NCI-H460 (cell line): ENCODE measurements at regions not wholly inside any gene's neighbourhood (a gene's known extent, or its start where the extent isn't known, plus 50 kb on each side); places are given as distances from the start of the nearest gene placed in this dataset.
"Not testable (repeated sequence)": the region's sequence is repeated elsewhere in the genome, so short reads cannot be mapped to it uniquely, and the experiment has no call there.

ENCODE experiments used
- DNase-seq: peaks from one replicate; pipeline ENCODE4 v3.0.0-alpha.2; 2016; ENCODE audit warnings: low read depth; ENCODE audit errors: extremely low read depth

DNA sequence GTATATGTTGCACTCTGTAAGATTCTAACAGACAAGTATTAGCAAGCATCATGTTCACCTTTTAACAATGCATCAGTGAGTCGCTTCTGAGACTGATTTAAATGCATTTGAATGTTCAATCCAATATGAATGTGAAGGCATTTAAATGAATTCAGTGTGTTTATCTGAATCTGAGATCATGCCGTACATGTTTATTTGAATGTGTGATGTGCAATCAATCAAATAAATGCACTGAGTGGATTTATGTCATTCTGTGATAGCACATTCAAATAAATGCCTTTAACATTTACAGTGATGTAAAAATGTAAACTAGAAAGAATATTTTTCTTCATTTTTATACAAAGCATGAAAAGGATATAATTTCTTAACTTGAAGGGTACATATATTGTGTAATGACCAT lies 1063.5 kb upstream of the NUDT12 start:
- no peak for DNase-seq

DNA sequence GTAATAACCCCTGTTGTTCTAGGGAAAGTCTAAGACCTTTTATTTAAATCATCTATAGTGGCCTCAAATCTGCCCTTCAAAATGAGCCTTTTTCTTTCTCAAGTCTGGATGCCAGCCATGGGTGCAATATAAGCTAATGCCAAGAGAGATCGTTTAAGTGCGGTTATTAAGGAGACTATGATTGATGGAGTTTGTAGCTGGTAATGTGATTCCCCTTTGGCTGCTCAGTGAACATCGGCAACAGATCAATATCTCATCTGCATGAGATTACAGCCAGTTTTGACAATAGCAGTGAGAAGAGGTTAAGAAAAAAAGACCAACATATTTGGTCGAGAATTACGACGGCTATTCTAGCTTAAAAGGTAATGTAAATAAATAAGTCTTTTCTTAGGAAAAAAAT lies 1049.4 kb upstream of the NUDT12 start:
- DNase-seq = no peak

DNA sequence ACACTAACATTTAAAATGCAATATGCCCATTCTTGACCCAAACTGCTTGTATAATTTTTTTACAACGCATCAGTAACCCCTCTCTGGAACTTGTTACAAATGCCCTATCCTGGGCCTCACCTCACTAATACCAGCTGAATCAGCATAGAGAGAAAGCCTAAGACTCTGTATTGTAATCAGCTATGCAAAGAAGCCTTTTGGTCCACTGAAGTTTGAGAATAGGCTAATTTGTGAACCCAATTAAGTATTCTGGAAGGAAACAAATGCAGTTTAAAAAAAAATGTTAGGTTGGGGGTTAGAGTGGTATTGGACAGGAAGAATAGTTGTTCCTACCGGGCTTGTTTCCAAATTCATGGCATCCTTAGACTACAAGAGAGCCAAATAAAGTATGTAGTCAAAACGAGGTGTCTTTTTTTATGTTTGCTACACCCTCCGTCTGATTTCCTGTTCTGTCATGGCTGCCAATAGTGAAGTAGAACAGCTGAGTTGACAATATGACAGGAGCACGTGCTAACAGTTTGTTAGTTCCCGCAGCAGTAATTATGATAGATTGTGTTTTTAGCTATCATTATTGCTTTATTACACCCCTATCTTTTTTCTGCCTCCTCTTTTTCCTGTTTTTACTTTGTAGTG lies 1048.7 kb upstream of the NUDT12 start:
- no peak for DNase-seq

DNA sequence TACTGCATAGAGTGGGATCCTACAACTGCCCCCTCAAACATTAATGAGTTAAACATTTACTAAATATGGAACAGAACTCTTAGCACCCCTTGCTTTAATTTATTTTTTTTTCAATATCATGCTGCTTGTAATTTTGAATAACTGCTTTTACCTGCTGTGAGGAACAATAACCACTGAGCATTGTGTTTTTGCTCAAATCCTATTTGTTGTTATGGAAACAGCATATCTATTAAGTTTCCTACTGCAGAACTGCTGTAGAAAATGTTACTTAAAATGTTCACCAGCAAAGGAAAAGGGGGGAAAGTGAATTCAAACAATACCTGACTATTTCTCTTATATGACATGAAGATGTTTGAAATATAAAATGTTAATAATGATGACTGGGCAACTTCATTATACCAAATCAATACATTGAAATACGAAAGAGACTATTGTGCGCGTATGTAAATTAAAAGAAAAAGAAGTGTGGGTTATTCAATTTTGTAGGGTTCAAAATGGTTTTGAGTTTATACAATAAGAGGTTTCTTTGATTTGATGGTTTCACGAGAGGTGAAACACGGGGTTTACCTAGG lies 1043.8 kb upstream of the NUDT12 start:
- no peak for DNase-seq

DNA sequence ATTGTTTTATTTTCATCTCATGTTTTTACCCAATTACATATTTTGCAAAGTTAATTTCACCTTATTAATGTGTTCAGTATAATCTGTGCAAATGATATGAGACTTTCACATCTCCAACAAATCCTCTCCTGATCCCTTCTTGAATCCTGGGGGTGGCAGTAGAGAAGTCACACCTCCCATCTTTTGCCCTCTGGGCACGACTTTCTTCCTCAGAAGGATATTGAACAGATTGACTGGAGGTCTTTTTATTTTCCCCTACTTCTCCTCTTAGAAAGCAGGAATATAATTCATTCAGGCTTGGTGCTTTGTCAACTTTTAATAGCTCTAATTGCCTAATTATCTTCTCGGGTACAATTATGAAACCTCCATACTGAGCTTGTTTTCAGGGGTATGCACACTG lies 1037.1 kb upstream of the NUDT12 start:
- no peak for DNase-seq

DNA sequence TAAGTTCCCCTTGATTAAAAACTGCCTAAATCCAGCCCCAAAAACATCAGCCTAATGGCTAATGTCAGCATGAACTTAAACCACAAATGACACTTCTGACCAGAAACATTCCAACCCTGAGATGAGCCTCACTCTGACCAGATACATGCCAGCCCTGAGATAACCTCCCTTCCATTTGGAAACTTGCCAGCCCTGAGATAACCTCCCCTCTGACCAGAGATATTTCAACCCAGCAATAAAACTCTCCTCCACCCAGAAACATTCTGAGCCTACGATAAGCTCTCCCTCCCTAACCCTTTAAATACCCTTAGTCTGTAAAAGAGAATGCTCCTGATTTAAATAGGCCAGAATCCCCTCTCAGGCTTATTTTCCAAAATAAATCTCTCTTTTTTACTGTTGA lies 1035.7 kb upstream of the NUDT12 start:
- no peak for DNase-seq

DNA sequence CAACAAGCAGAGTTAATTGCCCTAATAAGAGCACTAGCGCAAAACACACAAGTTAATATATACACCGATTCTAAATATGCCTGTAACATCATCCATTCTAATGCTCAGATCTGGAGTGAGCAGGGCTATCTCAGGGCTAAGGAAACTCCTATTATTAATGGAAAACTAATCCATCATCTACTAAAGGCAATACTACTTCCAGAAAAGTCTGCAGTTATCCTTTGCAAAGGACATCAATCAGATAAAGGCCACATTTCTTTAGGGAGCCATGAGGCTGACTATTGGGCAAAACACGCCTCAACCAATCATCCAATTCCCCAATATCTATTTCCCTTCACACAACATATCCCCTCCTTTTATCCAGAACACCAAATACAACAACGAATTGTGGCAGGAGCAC lies 1032.3 kb upstream of the NUDT12 start:
- DNase-seq = no peak

DNA sequence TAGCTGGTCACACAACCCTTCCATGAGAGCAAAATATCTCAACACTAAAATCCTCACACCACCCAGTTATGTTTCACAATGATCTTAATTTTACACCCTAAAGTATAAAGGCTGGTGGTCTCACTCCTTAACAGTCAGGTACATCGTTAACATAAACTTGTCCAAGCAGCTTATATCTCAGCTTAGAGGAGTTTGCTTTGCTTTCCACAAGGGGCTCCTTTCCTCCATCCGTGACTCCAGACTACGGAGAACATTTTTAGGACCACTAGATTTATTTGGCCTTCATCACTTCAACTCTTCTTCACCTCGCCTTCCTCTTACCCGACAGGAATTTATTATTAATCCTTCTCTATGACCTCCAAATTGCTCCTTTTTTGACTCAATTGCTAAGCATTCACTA lies 1014.1 kb upstream of the NUDT12 start:
- DNase-seq = no peak

DNA sequence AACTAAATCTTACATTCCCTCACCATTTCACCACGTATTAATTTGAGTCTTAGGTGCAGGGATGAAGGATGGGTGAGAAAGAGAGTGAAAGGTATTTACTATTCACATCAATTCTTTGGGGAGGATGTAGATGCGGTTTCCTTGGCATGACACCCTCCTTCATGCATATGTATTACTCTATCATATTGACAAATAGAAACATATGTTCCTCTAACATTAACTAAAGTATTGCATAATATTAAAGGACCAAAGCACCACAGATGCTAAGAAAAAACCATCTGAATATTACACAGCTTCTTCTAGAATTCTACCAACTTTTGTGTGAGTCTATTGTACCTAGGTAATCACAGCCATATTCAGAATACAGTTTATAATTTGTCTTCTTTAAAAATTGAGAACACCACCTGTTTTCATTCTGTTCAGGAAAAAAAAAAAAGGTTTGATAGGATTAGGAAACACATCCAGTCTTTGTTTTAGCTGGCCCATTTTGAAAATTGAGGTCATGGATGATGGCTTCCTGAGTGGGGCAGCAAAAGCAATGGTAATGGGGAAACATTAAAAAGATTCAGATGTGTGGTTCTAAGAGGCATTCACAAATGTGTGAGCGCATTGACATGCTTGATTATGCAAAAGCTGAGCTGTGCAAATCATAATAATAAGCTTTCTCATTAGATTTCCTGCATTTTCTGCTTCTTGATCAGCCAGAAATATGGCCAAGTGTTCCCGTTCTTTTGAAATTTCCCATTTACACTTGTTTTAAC lies 1011.5 kb upstream of the NUDT12 start:
- no peak for DNase-seq

DNA sequence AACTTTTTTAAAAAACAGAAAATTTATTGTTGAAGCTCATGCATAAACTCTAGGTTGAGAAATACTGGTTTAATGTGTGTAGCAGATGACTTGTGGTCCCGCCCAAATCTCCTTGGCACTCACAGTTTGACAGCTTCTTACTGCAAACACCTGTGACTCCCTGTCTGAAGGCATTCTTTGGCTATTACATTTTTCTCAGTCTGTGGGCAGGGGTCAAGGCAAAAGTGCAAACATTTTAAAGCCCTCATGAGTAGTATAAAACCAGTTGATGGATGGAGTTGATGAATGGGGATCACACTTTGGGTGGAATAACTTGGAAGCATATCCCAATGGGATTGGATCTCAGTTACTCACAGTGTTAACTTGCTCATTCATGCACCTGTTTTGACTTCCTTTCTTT lies 1007.0 kb upstream of the NUDT12 start:
- DNase-seq = no peak

DNA sequence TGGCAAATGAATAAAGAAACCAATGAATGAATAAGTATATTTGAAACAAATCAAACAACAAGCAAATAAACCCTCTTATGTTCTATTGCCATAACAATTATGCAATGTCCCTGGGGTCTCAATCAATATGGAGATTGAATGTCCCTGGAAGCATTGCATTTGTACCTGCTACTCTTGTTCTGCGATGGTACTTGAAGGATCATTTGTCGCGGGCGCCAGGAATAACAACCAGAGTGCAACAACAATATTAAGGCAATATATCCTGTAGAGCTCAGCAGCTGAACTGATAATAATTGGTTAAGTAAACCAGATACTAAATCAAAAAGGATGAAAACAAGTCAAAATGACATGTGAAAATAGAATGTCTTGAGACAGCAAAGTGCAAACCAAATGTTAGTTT lies 1001.9 kb upstream of the NUDT12 start:
- DNase-seq = no peak

DNA sequence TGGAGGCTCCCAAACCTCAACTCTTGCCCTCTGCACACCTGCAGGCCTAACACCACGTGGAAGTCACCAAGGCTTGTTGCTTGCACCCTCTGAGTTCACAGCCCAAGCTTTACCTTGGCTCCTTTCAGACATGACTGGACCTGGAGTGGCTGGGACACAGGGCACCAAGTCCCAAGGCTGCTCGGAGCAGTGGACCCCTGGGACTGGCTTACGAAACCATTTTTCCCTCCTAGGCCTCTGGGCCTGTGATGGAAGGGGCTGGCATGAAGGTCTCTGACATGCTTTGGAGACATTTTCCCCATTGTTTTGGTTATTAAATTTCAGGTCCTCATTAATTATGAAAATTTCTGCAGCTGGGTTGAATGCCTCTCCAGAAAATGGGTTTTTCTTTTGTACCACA lies 994.4 kb upstream of the NUDT12 start:
- DNase-seq = no peak

DNA sequence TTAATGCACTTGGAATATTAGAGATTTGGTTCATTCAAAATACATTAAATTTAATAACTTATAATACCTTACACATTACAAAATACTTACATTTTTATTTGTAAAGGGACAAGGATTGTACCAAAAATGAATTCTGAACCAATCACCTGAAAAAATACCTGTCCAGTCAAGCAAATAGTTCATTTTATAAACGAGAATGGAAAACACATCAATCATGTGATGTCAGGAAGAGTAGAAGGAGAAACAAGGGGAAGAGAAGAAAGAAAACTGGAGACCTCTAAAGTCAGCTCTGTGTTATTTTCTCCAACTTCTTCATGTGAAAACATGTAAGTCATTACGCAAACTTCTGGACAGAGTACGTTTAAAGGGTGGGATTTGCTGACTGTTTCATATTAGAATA lies 989.0 kb upstream of the NUDT12 start:
- DNase-seq = no peak

DNA sequence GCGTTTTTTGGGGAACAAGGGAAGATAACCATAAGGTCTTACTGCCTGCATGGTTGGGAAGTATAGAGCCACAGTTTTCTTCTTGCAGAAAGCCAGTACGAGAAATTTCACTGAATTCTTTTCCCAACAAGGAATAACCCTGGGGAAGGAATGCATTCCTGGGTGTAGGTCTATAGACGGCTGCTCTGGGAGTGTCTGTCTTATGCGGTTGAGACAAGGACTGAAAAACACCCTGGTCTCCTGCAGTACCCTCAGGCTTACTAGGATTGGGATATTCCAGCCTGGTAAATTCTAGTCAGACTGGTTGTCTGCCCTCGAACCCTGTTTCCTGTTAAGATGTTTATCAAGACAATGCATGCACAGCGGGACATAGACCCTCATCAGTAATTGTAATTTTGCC lies 984.3 kb upstream of the NUDT12 start:
- not testable (repeated sequence) for DNase-seq

DNA sequence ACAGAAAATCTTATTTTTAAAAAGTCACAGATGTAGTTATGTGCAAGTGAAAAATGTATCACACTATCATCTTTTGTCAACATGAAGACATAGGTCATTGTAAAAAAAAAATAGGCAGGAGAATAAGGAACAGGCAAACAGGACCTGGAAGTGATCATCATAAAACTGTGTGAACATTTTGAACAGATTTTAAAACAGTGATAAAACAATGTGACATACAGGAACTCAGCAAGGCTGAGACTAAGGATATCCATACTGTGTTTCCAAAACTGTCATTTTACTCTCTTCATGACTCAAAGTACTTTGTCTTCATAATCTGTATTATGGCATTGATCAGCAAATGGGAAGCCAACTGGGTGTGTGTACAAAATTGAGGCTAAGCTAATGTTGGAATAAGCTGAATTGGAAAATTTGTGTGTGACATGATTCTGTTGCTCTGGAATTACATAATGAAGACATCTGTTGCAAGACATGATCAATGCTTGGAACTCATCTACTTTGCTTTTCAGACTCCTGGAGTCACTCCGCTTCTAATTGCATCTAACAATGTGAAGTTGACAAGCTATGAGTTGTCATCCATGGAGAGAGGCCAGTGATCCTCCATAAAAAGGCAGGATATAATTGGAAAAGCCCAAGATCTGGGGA lies 978.7 kb upstream of the NUDT12 start:
- no peak for DNase-seq

DNA sequence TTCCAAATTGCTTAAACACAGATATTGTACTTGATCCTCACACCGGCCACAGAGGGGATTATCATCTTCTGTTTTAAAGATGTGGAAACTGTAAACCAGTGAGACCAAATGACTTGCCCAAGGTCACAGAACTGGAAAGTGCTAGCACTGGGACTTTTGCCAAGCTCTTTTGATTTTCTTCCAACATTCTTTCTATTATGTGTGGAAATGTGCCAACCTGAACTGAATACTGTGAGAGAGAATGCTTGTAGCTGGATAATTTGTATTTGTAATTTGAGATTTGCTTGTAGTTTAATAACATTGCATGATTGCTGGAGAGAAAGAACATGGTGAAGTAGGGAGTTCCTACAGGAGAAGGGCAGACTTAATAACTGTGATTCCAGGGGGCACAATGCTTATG lies 977.9 kb upstream of the NUDT12 start:
- no peak for DNase-seq

DNA sequence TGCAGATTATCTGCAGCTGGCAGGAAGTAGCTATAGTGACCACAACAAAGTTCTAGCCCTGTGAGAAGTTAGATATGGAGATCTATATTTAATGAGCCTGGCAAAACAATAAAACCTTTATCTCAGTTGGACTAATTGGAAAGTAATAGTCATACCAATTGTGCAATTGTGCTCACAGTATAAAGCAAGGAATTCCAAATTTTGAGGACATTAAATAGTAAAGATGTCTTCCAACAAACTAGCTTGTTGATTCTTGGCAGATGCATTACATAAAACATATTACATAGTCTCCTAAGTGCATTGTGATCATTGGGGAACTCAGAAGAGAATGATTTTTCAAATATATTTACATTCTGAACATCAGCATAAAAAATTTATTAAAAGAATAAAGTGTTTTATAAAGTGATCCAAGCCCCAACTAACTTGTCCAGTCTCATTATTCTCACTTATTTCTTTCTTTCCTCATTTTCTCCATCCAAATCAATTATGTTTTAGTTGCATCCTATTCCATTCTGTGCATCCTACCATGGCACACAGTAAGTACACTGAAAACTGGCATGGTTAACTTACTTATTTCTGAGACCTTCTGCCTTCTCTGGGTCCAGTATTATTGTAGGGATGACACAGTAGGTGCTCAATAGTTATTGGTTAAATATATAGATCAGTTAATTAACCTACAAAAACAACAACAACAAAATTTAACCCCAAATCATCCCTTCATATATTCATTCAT lies 977.2 kb upstream of the NUDT12 start:
- no peak for DNase-seq

DNA sequence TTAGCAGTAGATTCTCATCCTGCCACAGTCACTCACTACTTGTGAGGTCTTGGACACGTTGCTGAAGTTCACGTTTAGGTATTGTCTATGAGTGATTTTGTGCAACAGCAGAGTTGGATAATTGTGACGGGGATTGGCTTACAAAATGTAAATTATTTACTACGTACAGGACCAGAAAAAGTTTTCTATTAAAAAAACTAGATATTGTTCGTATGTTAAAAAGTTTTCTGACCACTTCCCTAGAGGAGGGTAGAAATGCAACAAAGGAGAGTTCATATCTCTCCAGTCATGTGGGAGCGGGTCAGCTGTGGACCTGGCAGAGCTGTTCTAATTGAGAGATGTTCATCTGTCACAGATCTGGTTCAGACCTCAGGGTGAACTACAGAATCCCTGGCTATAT lies 976.1 kb upstream of the NUDT12 start:
- no peak for DNase-seq

DNA sequence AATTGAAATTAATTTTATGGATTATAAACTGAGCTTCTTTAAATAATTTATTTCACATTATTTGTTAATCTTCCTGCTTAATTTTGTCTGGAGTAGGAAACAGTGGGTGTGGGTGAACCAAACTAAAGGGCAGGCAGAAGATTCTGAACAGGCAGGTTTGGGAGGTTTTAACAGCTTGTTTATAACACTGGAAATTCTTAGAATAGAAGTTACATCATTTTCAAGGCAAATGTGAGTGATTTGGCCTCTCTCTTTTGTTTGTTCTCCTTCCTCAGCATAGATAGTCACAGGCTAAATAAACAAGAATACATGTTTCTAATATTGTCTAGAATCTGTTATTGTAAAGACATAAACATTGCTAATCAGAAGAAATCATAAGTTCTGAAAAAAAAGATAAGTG lies 970.9 kb upstream of the NUDT12 start:
- DNase-seq = no peak

DNA sequence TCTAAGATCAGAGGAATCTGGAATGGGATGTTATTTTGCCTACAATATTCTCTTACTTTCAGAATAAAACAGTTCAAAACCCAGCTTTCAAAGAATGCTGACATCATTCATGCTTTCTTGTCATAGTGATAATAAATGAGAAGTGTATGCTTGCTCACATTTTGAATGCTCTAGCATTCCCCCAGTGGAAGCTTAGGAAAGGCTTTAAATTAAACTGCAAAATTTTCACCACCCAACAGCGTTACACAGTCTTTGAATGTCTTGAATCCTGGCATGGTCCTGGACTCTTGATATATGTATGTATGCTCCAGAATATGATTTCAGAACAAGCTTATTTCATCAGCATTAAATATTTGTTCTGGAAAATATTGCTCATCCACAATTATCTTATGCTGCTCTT lies 964.3 kb upstream of the NUDT12 start:
- DNase-seq = no peak

DNA sequence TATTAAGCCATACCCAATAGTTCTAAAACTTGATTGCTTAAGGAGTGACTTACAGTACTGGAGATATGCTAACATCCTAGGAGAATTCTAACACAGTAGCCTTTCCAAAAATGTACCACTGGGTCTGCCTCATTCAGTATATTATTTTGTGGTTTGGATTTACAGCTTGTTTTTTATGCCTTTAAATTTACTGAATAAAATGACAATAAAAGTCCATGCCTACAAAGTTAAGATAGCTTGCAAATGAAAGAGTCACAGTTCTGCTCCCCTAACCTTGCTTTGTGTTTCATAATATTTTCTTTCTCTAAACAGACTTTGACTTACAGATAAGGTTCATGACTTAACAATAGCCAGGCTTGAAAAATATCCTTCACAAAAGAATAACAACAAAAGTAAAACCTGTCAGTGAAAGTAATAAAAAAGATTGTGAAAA lies 951.1 kb upstream of the NUDT12 start:
- no peak for DNase-seq
